SJSA1 (cell line): ENCODE measurements at regions not wholly inside any gene's neighbourhood (a gene's known extent, or its start where the extent isn't known, plus 50 kb on each side); places are given as distances from the start of the nearest gene placed in this dataset.

Experiments
- DNase-seq, 2 experiments: peaks; one replicate each; pipeline ENCODE4 v3.0.0-alpha.2; 2015 to 2020; ENCODE audit warnings: low spot score in 2 of 2, low read depth in 1 of 2
- H3K27ac ChIP-seq: fragments of 250-450 bp; sonication (Bioruptor Pico); 2 replicates; pipeline ENCODE4 v1.5.1; 2020; ENCODE audit warnings: mild to moderate bottlenecking, moderate library complexity
- H3K27me3 ChIP-seq: fragments of 250-450 bp; sonication (Bioruptor Pico); replicated peaks from 2 replicates; pipeline ENCODE4 v1.5.1; 2020; ENCODE audit warnings: mild to moderate bottlenecking, moderate library complexity
- H3K36me3 ChIP-seq: fragments of 250-450 bp; sonication (Bioruptor Pico); 2 replicates; pipeline ENCODE4 v1.5.1; 2020; ENCODE audit warnings: mild to moderate bottlenecking
- H3K4me1 ChIP-seq: fragments of 250-450 bp; sonication (Bioruptor Pico); replicated peaks from 2 replicates; pipeline ENCODE4 v1.6.1; 2021; ENCODE audit warnings: mild to moderate bottlenecking
- H3K4me3 ChIP-seq: fragments of 250-450 bp; sonication (Bioruptor Pico); 2 replicates; pipeline ENCODE4 v1.5.1; 2020; ENCODE audit warnings: mild to moderate bottlenecking
- H3K9me3 ChIP-seq: fragments of 250-450 bp; sonication (Bioruptor Pico); replicated peaks from 2 replicates; pipeline ENCODE4 v1.5.1; 2020; ENCODE audit warnings: mild to moderate bottlenecking

- Histone ChIP-seq H3K27me3 (no peaks in the 10 kb centered on the region), H3K27ac (no peak overlapping the region), H3K9me3 (no peaks in the 10 kb centered on the region), H3K4me3 (no peak overlapping the region), H3K4me1 (peaks cover 28% of the 10 kb centered on the region), H3K36me3 (no peaks in the 10 kb centered on the region)
- no peak for DNase-seq
Measured at GRCh38 chr18:60059216-60059615, 159.4 kb downstream of the PMAIP1 start.

- H3K4me1 ChIP-seq: peaks cover 37% of the 10 kb centered on the region
- no peaks in the 10 kb centered on the region for H3K9me3 ChIP-seq
- H3K4me3 ChIP-seq: no peak overlapping the region
- no peaks in the 10 kb centered on the region for H3K27me3 ChIP-seq
- peak overlapping the region; percentile 81 for H3K27ac ChIP-seq
- peak; percentile 95 to 96 for DNase-seq
- no peaks in the 10 kb centered on the region for H3K36me3 ChIP-seq
Measured at GRCh38 chr18:60053747-60054304, 154.0 kb downstream of the PMAIP1 start.

GRCh38 chr18:60050821-60051220 is 151.0 kb downstream of the PMAIP1 start:
- Histone ChIP-seq H3K4me3 (no peak overlapping the region), H3K27ac (no peak overlapping the region)
- no peak for DNase-seq

GRCh38 chr18:60049172-60049571 is 149.4 kb downstream of the PMAIP1 start:
- Histone ChIP-seq H3K36me3 (no peaks in the 10 kb centered on the region), H3K27me3 (no peaks in the 10 kb centered on the region), H3K9me3 (no peaks in the 10 kb centered on the region), H3K27ac (no peak overlapping the region), H3K4me3 (no peak overlapping the region), H3K4me1 (peaks cover 38% of the 10 kb centered on the region)
- DNase-seq: no peak

More at GRCh38 chr18:60050821-60051220, 151.0 kb downstream of the PMAIP1 start:
- H3K9me3 ChIP-seq: no peaks in the 10 kb centered on the region
- no peaks in the 10 kb centered on the region for H3K27me3 ChIP-seq
- H3K36me3 ChIP-seq: no peaks in the 10 kb centered on the region
- peaks cover 37% of the 10 kb centered on the region for H3K4me1 ChIP-seq

GRCh38 chr18:60047556-60047955 is 147.8 kb downstream of the PMAIP1 start:
- no peak overlapping the region for H3K4me3 ChIP-seq
- no peaks in the 10 kb centered on the region for H3K9me3 ChIP-seq
- no peaks in the 10 kb centered on the region for H3K27me3 ChIP-seq
- H3K27ac ChIP-seq: no peak overlapping the region
- DNase-seq: no peak
- H3K36me3 ChIP-seq: no peaks in the 10 kb centered on the region
- H3K4me1 ChIP-seq: peaks cover 32% of the 10 kb centered on the region

GRCh38 chr18:60044290-60045006 is 144.7 kb downstream of the PMAIP1 start:
- no peak overlapping the region for H3K4me3 ChIP-seq
- H3K27me3 ChIP-seq: no peaks in the 10 kb centered on the region
- peaks cover 23% of the 10 kb centered on the region for H3K4me1 ChIP-seq
- peak overlapping the region; percentile 70 for H3K27ac ChIP-seq
- H3K9me3 ChIP-seq: no peaks in the 10 kb centered on the region
- peak in 1 of 2 experiments; percentile 69 for DNase-seq
- no peaks in the 10 kb centered on the region for H3K36me3 ChIP-seq

GRCh38 chr18:60040971-60041370 is 141.2 kb downstream of the PMAIP1 start:
- 0 out of 2 replicates have a peak, but pooled peaks cover 4% of the 10 kb centered on the region for H3K27me3 ChIP-seq
- no peaks in the 10 kb centered on the region for H3K36me3 ChIP-seq
- DNase-seq: no peak

GRCh38 chr18:60038731-60039130 is 138.9 kb downstream of the PMAIP1 start:
- DNase-seq: no peak
- Histone ChIP-seq H3K9me3 (no peaks in the 10 kb centered on the region), H3K27me3 (0 out of 2 replicates have a peak, but pooled peaks cover 4% of the 10 kb centered on the region), H3K36me3 (no peaks in the 10 kb centered on the region), H3K4me1 (peaks cover 5% of the 10 kb centered on the region), H3K4me3 (no peak overlapping the region), H3K27ac (no peak overlapping the region)

More at GRCh38 chr18:60040971-60041370, 141.2 kb downstream of the PMAIP1 start:
- Histone ChIP-seq H3K4me3 (no peak overlapping the region), H3K9me3 (no peaks in the 10 kb centered on the region), H3K4me1 (peaks cover 23% of the 10 kb centered on the region), H3K27ac (no peak overlapping the region)

- no peaks in the 10 kb centered on the region for H3K27me3 ChIP-seq
- no peak overlapping the region for H3K4me3 ChIP-seq
- no peaks in the 10 kb centered on the region for H3K9me3 ChIP-seq
- DNase-seq: no peak
- peaks cover 17% of the 10 kb centered on the region for H3K4me1 ChIP-seq
- no peaks in the 10 kb centered on the region for H3K36me3 ChIP-seq
- H3K27ac ChIP-seq: no peak overlapping the region
Measured at GRCh38 chr18:60027397-60027796, 127.6 kb downstream of the PMAIP1 start.

GRCh38 chr18:60024857-60025256 is 125.1 kb downstream of the PMAIP1 start:
- Histone ChIP-seq H3K4me3 (no peak overlapping the region), H3K27ac (no peak overlapping the region), H3K9me3 (no peaks in the 10 kb centered on the region), H3K27me3 (no peaks in the 10 kb centered on the region), H3K4me1 (peaks cover 42% of the 10 kb centered on the region), H3K36me3 (no peaks in the 10 kb centered on the region)
- no peak for DNase-seq

GRCh38 chr18:60024345-60024744 is 124.5 kb downstream of the PMAIP1 start:
- Histone ChIP-seq H3K27ac (no peak overlapping the region), H3K9me3 (no peaks in the 10 kb centered on the region), H3K36me3 (no peaks in the 10 kb centered on the region), H3K4me3 (no peak overlapping the region), H3K27me3 (no peaks in the 10 kb centered on the region), H3K4me1 (peaks cover 46% of the 10 kb centered on the region)
- no peak for DNase-seq

GRCh38 chr18:60022671-60023276 is 123.0 kb downstream of the PMAIP1 start:
- H3K4me3 ChIP-seq: no peak overlapping the region
- DNase-seq: peak in 1 of 2 experiments; percentile 35
- H3K27me3 ChIP-seq: no peaks in the 10 kb centered on the region
- H3K36me3 ChIP-seq: no peaks in the 10 kb centered on the region
- peaks cover 57% of the 10 kb centered on the region for H3K4me1 ChIP-seq
- no peaks in the 10 kb centered on the region for H3K9me3 ChIP-seq
- H3K27ac ChIP-seq: peak overlapping the region; percentile 38

GRCh38 chr18:60021556-60021955 is 121.8 kb downstream of the PMAIP1 start:
- no peaks in the 10 kb centered on the region for H3K27me3 ChIP-seq
- H3K36me3 ChIP-seq: no peaks in the 10 kb centered on the region
- H3K4me3 ChIP-seq: no peak overlapping the region
- H3K9me3 ChIP-seq: no peaks in the 10 kb centered on the region
- peak overlapping the region; percentile 33; the same call in 1 of the 2 replicates for H3K27ac ChIP-seq
- no peak for DNase-seq
- H3K4me1 ChIP-seq: peaks cover 57% of the 10 kb centered on the region
